ENCODE measurements at regions not wholly inside any gene's neighbourhood (a gene's known extent, or its start where the extent isn't known, plus 50 kb on each side); places are given as distances from the start of the nearest gene placed in this dataset.

GRCh38 chr7:142351145-142351544 is 93.3 kb upstream of the PRSS58 start:
- TF ChIP-seq EZH2 (IDR thresholded peaks at IDR 0.05; ENCODE audit: low read depth, unreplicated experiment) (no peak), CTCF (conservative IDR thresholded peaks at IDR 0.05; ENCODE audit: low read depth in 2 of 2) (no peak)

All from GM23338 (cell line).